Astrocyte of the spinal cord (primary cell): ENCODE measurements at regions not wholly inside any gene's neighbourhood (a gene's known extent, or its start where the extent isn't known, plus 50 kb on each side); places are given as distances from the start of the nearest gene placed in this dataset.

Experiments used
- DNase-seq: peaks from one replicate; pipeline ENCODE4 v3.0.0; 2011; ENCODE audit warnings: low read depth, low spot score
- H3K4me3 ChIP-seq: 2 replicates; pipeline ENCODE4 v1.5.1; 2011; ENCODE audit warnings: low read depth, mild to moderate bottlenecking, low read length, moderate library complexity
- in situ Hi-C: cut with HindIII; loops from 2 replicates; pipeline ENCODE4 v1.10.0; 2017; ENCODE audit warnings: low sequenced_read_pairs
- TF ChIP-seq, protein P1 (sequence below): IDR thresholded peaks from 2 replicates; pipeline ENCODE4 v1.5.1; 2012; ENCODE audit warnings: low read depth, mild to moderate bottlenecking, low read length, inconsistent platforms

DNA sequence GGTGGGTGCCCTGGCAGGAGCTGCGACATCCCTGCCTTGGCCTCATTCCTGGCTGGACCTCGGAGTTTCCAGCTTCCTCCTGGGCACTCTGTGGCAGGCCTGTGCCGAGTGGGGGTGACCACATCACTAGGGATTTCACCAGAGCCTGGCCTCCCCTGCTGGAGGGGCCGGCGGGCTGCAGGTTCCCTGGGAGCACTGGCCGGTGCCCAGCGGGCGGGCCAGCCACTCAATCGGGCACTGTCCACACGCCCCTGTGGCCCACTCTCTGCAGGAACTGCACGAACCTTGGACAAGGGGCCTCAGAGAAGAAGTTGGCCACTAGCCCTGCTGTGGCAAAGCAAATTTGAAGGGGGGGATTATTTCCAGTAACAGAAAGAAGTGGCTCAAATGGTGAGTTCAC is 110.7 kb upstream of the APCDD1 start:
- TF ChIP-seq, protein P1, sequence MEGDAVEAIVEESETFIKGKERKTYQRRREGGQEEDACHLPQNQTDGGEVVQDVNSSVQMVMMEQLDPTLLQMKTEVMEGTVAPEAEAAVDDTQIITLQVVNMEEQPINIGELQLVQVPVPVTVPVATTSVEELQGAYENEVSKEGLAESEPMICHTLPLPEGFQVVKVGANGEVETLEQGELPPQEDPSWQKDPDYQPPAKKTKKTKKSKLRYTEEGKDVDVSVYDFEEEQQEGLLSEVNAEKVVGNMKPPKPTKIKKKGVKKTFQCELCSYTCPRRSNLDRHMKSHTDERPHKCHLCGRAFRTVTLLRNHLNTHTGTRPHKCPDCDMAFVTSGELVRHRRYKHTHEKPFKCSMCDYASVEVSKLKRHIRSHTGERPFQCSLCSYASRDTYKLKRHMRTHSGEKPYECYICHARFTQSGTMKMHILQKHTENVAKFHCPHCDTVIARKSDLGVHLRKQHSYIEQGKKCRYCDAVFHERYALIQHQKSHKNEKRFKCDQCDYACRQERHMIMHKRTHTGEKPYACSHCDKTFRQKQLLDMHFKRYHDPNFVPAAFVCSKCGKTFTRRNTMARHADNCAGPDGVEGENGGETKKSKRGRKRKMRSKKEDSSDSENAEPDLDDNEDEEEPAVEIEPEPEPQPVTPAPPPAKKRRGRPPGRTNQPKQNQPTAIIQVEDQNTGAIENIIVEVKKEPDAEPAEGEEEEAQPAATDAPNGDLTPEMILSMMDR: no peak
- no peak for DNase-seq
- in situ Hi-C loops: no loop called here
- no peak overlapping the region for H3K4me3 ChIP-seq

DNA sequence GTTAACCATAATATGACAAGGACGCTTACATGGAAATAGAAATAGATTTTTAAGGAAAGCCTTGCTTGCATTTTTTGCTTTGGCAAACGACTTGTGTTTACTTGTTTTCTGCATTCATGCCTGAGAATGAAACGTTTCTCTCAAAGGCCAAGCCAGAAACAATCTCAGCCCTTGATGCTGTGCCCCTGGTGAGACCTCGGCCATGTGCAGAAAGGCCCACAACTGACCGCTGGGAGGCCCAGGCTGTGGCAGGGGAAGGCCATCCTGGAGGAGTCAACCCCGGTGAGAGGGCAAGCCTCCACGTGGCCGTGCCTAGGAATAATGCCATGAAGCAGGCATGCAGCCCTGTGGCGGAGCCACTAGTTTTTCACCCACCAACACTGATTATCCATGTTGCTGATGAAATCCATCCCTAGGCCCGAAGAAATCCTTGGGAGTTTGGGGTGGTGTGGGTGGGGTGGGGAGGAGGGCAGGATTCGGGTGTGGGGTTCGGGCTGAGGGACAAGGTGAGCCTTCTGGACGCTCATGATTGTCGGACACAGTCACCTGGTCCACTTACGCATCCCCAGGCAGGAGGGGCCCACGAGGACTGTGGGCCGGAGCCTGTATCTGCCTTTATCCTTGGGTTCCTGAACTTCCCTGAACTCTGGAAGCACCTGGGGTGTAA is 107.6 kb upstream of the APCDD1 start:
- no peak overlapping the region for H3K4me3 ChIP-seq
- TF ChIP-seq, protein P1: no peak
- in situ Hi-C loops: no loop called here
- no peak for DNase-seq

DNA sequence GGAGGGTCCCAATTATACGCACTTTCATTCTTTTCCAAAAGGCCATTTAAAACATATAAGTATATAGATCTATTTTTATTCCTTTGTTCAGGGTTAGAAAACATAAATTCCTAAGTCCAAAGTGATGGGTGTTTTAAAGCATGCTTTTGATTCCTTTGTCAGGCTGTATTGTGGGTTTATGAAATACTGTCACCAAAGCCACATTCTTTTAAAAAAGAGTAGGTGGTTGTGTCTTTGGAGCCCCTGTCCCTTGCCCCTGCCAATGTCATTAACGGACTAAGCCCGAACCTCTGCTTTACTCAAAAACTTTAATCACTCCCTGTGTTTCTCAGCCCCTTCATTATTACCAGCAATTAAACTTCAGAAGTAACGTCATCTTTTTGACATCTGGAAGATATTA is 104.9 kb upstream of the APCDD1 start:
- TF ChIP-seq, protein P1: no peak
- DNase-seq: no peak
- in situ Hi-C loops: no loop called here

DNA sequence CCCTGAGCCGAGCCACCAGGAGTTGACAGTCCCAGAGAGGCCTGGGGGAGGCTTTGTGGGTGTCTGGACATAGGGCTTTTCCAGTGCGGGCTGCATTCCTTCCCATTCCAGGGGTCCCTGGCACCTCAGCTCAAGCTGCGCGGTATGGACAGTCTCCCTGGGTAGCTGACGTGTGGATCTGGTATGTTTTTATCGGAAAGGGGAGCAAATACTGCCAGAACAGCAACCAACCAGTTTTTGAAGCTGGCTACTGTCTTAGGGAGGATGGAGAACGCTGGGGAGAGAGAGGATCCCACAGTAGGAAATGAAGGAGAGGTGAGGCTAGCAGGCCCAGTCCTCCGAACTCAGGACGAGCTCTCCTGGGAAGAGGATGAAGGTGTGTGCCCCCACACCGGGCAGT is 103.8 kb upstream of the APCDD1 start:
- H3K4me3 ChIP-seq: no peak overlapping the region
- DNase-seq: no peak
- TF ChIP-seq, protein P1: no peak
- in situ Hi-C loops: no loop called here

More for the DNA sequence above, 104.9 kb upstream of the APCDD1 start:
- H3K4me3 ChIP-seq: no peak overlapping the region

DNA sequence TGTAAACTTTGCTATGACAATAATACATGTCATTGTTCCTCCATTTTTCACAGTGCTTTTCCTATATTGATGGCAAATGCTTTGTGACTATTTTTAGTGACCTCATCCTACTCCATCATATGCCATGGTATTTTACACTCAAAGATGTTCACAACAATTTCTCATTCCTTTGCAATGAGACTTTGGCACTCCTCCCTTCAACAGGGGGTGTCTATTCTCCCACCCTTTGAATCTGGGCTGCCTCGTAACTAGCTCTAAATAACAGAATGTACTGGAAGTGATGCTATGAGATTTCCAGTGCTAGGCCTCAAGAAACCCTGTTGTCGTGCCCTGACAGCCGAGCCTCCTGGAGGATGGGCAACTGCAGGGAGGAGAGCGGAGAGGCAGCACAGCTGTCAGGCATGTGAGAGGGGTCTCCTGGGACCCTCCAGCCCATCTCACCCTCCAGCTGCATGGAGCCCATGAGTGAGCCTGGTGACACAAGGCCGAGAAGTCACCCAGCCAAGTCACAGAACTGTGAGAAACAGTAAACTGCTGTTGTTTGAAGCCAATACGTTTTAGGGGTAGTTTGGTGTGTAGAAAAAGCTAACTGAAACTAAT is 103.1 kb upstream of the APCDD1 start:
- TF ChIP-seq, protein P1: no peak
- in situ Hi-C loops: no loop called here
- H3K4me3 ChIP-seq: no peak overlapping the region

DNA sequence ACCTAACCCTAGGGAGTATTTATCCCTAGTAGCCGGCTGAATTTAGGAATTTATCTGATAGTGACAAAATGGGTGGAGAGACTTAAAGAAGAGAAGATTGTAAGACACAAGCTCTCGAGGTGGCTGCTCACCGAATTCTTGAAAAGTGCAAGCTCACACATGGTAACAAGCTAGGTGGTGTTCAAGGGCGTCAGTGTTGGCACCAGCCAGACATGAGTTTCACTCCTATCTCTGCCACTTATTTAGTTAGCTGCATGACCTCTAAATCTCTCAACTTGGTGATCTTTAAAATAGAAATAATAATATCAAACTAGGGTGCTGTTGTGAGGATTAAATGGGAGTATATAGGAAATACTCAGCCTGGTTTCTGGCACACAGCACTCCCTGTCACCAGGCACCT is 102.6 kb upstream of the APCDD1 start:
- DNase-seq: no peak
- TF ChIP-seq, protein P1: no peak
- H3K4me3 ChIP-seq: no peak overlapping the region
- in situ Hi-C loops: no loop called here

More for the DNA sequence above, 103.1 kb upstream of the APCDD1 start:
- DNase-seq: no peak
